SK-MEL-5 (cell line): ENCODE measurements at regions not wholly inside any gene's neighbourhood (a gene's known extent, or its start where the extent isn't known, plus 50 kb on each side); places are given as distances from the start of the nearest gene placed in this dataset.

ENCODE experiments used
- DNase-seq: peaks from one replicate; pipeline ENCODE4 v3.0.0-alpha.2; 2016; ENCODE audit warnings: low read depth, low spot score
- in situ Hi-C: cut with HindIII; loops from 2 replicates; pipeline ENCODE4 v1.10.0; 2016; ENCODE audit warnings: low sequenced_read_pairs, high pct_unique_total_duplicates, low pct_unique_long_range_greater_than_20kb

GRCh38 chr6:87832025-87832825, 130.2 kb upstream of the AKIRIN2 start:
- peak; percentile 36 for DNase-seq
- in situ Hi-C loops, result no loop called here

GRCh38 chr6:87830907-87831306, 128.9 kb upstream of the AKIRIN2 start:
- in situ Hi-C loops, result no loop called here
- DNase-seq, result no peak

GRCh38 chr6:87829622-87830121, 127.6 kb upstream of the AKIRIN2 start:
- in situ Hi-C loops, result no loop called here

GRCh38 chr6:87828044-87828443, 126.0 kb upstream of the AKIRIN2 start:
- in situ Hi-C loops, result no loop called here

More at GRCh38 chr6:87829622-87830121, 127.6 kb upstream of the AKIRIN2 start:
- DNase-seq, result no peak

GRCh38 chr6:87827346-87827745, 125.3 kb upstream of the AKIRIN2 start:
- in situ Hi-C loops, result no loop called here
- DNase-seq, result no peak

More at GRCh38 chr6:87828044-87828443, 126.0 kb upstream of the AKIRIN2 start:
- DNase-seq, result no peak

GRCh38 chr6:87826424-87826823, 124.4 kb upstream of the AKIRIN2 start:
- in situ Hi-C loops, result no loop called here
- no peak for DNase-seq

GRCh38 chr6:87825821-87826221, 123.8 kb upstream of the AKIRIN2 start:
- in situ Hi-C loops, result no loop called here
- no peak for DNase-seq

- DNase-seq, result no peak
These were observed 123.0 kb upstream of the AKIRIN2 start for GRCh38 chr6:87824958-87825491.

GRCh38 chr6:87822011-87822410, 120.0 kb upstream of the AKIRIN2 start:
- in situ Hi-C loops, result no loop called here
- DNase-seq, result no peak

More at GRCh38 chr6:87824958-87825491, 123.0 kb upstream of the AKIRIN2 start:
- in situ Hi-C loops, result no loop called here

GRCh38 chr6:87820343-87820984, 118.4 kb upstream of the AKIRIN2 start:
- in situ Hi-C loops, result no loop called here

GRCh38 chr6:87817183-87817582, 115.2 kb upstream of the AKIRIN2 start:
- in situ Hi-C loops, result no loop called here
- DNase-seq, result no peak

More at GRCh38 chr6:87820343-87820984, 118.4 kb upstream of the AKIRIN2 start:
- no peak for DNase-seq

- DNase-seq, result no peak
These were observed 113.4 kb upstream of the AKIRIN2 start for GRCh38 chr6:87815449-87815848.

GRCh38 chr6:87808005-87808757, 106.1 kb upstream of the AKIRIN2 start:
- in situ Hi-C loops, result no loop called here
- no peak for DNase-seq

More at GRCh38 chr6:87815449-87815848, 113.4 kb upstream of the AKIRIN2 start:
- in situ Hi-C loops, result no loop called here

- in situ Hi-C loops, result no loop called here
- DNase-seq, result no peak
These were observed 105.4 kb upstream of the AKIRIN2 start for GRCh38 chr6:87807475-87807874.

- in situ Hi-C loops, result no loop called here
These were observed 104.6 kb upstream of the AKIRIN2 start for GRCh38 chr6:87806635-87807034.

GRCh38 chr6:87806099-87806498, 104.1 kb upstream of the AKIRIN2 start:
- no peak for DNase-seq
- in situ Hi-C loops, result no loop called here

More at GRCh38 chr6:87806635-87807034, 104.6 kb upstream of the AKIRIN2 start:
- DNase-seq, result no peak

- no peak for DNase-seq
- in situ Hi-C loops, result no loop called here
These were observed 101.8 kb upstream of the AKIRIN2 start for GRCh38 chr6:87803791-87804190.

GRCh38 chr6:87799651-87800050, 97.6 kb upstream of the AKIRIN2 start:
- in situ Hi-C loops, result no loop called here
- no peak for DNase-seq
